Fibroblast of lung (primary cell): ENCODE measurements at regions not wholly inside any gene's neighbourhood (a gene's known extent, or its start where the extent isn't known, plus 50 kb on each side); places are given as distances from the start of the nearest gene placed in this dataset.

Experiments used
- CTCF ChIP-seq, 2 donors: IDR thresholded peaks in 1 of 2; conservative IDR thresholded peaks in 1 of 2; 1 replicate in 1 of 2; 2 replicates in 1 of 2; pipeline ENCODE4 v1.5.1; 2011 to 2012; ENCODE audit warnings: low read length in 2 of 2, control low read depth in 1 of 2, inconsistent platforms in 1 of 2, low read depth in 1 of 2, mild to moderate bottlenecking in 1 of 2
- EZH2 ChIP-seq: IDR thresholded peaks from 2 replicates; pipeline ENCODE4 v1.5.1; 2012; ENCODE audit warnings: low read length, control low read depth, mild to moderate bottlenecking; ENCODE audit errors: missing control alignments

GRCh38 chr12:123071099-123071800 is 79.6 kb downstream of the PITPNM2 start:
- no peak for TF ChIP-seq CTCF (conservative IDR thresholded peaks at IDR 0.05 in 1 of 2, IDR thresholded peaks at IDR 0.05 in 1 of 2; ENCODE audit: low read depth in 1 of 2, low read length in 2 of 2)
- no peak for TF ChIP-seq EZH2
